BJ (cell line): ENCODE measurements at regions not wholly inside any gene's neighbourhood (a gene's known extent, or its start where the extent isn't known, plus 50 kb on each side); places are given as distances from the start of the nearest gene placed in this dataset.
"Not testable (repeated sequence)": the region's sequence is repeated elsewhere in the genome, so short reads cannot be mapped to it uniquely, and the experiment has no call there.

Source experiments
- CTCF ChIA-PET: fragments of 350-600 bp; formaldehyde crosslinking; extraction: SDS; loops from one replicate; lab custom pipeline; 2021; ENCODE audit warnings: antibody characterized with exemption, inconsistent platforms; lab: Yijun Ruan, JAX
- POLR2A ChIA-PET: fragments of 300-600 bp; sonication (Branson Sonifier 250); formaldehyde crosslinking; extraction: SDS; loops from one replicate; lab custom pipeline; 2021; ENCODE audit warnings: antibody characterized with exemption; lab: Charles Lee
- DNase-seq: peaks from one replicate; pipeline ENCODE4 v3.0.0-alpha.2; 2011; ENCODE audit warnings: low read depth
- H3K27me3 ChIP-seq: 2 replicates; pipeline ENCODE4 v1.6.0; 2011; ENCODE audit warnings: low read length; ENCODE audit not compliant: control insufficient read depth, insufficient read depth
- H3K36me3 ChIP-seq: 2 replicates; pipeline ENCODE4 v1.5.1; 2011; ENCODE audit warnings: low read length; ENCODE audit not compliant: control insufficient read depth, insufficient read depth
- H3K4me3 ChIP-seq: 2 replicates; pipeline ENCODE4 v1.5.1; 2011; ENCODE audit warnings: low read depth, mild to moderate bottlenecking, control low read depth, low read length
- TF ChIP-seq, protein P1 (sequence below): IDR thresholded peaks from 2 replicates; pipeline ENCODE4 v1.5.1; 2011; ENCODE audit warnings: low read depth, mild to moderate bottlenecking, control low read depth, inconsistent platforms, low read length, moderate library complexity; ENCODE audit not compliant: insufficient read depth

DNA sequence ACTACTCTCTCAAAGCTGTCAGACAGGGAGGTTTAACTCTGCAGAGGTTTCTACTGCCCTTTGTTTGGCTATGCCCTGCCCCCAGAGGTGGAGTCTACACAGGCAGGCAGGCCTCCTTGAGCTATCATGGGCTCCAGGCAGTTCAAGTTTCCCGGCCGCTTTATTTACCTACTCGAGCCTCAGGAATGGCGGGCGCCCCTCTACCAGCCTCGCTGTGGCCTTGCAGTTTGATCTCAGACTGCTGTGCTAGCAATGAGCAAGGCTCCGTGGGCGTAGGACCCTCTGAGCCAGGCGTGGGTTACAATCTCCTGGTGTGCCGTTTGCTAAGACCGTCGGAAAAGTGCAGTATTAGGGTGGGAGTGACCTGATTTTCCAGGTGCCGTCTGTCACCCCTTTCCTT lies 124.3 kb downstream of the PTCHD1 start:
- H3K4me3 ChIP-seq, H3K36me3 ChIP-seq, CTCF ChIA-PET, H3K27me3 ChIP-seq, POLR2A ChIA-PET, DNase-seq: not testable (repeated sequence)

DNA sequence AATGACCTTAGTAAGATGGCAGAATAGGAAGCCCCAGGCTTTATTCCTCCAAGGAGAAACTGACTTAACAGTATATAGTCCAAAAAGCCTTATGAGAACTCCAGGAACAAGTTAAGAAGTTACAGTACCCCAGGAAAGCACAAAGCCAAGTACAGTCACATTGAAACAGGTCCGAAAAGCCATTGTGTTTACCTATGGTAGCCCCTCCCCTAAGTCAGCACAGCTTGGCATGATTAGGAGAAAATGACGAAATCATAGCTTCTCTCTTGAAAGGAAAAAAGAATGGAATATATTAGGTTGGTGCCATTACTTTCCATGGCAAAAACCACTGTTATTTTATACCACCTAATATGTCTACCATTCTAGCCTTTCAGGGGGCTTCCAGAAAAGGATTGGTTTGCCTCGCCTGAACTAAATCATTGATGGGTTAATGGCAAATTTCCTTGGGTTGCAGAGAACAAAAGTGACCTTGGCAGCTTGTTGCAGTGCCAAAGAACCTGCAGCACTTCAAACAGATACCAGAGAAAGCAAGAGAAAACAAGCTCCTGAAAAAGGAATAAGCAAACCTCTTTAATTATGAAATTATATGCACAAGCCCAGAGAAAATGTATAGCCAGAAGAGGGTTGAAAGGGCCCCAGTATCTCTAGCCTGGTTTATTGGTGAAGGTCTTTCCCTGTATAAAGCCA lies 130.6 kb downstream of the PTCHD1 start:
- H3K36me3 ChIP-seq = no peaks in the 10 kb centered on the region
- no peaks in the 10 kb centered on the region for H3K27me3 ChIP-seq
- TF ChIP-seq, protein P1, sequence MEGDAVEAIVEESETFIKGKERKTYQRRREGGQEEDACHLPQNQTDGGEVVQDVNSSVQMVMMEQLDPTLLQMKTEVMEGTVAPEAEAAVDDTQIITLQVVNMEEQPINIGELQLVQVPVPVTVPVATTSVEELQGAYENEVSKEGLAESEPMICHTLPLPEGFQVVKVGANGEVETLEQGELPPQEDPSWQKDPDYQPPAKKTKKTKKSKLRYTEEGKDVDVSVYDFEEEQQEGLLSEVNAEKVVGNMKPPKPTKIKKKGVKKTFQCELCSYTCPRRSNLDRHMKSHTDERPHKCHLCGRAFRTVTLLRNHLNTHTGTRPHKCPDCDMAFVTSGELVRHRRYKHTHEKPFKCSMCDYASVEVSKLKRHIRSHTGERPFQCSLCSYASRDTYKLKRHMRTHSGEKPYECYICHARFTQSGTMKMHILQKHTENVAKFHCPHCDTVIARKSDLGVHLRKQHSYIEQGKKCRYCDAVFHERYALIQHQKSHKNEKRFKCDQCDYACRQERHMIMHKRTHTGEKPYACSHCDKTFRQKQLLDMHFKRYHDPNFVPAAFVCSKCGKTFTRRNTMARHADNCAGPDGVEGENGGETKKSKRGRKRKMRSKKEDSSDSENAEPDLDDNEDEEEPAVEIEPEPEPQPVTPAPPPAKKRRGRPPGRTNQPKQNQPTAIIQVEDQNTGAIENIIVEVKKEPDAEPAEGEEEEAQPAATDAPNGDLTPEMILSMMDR = no peak
- CTCF ChIA-PET = no interaction called here
- no peak overlapping the region for H3K4me3 ChIP-seq
- no peak for DNase-seq
- POLR2A ChIA-PET = no interaction called here

DNA sequence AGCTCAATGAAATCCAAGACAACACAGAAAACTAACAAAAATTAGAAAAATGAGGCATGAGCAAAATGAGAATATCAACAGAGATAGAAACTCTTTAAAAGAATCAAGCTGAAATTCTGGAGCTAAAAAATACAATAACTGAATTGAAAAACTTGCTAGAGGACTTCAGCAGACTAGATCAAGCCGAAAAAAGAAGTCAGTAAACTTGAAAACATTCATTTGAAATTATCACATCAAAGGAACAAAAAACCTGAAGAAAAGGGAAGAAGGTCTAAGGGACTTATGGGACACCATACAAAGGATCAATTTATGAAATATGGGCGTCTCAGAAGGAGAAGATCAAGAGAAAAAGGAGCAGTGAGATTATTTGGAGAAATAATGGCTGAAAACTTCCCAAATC lies 131.3 kb downstream of the PTCHD1 start:
- Histone ChIP-seq H3K36me3 (no peaks in the 10 kb centered on the region), H3K27me3 (no peaks in the 10 kb centered on the region), H3K4me3 (no peak overlapping the region)
- TF ChIP-seq, protein P1 = no peak
- CTCF ChIA-PET = no interaction called here
- DNase-seq = no peak
- POLR2A ChIA-PET = no interaction called here

DNA sequence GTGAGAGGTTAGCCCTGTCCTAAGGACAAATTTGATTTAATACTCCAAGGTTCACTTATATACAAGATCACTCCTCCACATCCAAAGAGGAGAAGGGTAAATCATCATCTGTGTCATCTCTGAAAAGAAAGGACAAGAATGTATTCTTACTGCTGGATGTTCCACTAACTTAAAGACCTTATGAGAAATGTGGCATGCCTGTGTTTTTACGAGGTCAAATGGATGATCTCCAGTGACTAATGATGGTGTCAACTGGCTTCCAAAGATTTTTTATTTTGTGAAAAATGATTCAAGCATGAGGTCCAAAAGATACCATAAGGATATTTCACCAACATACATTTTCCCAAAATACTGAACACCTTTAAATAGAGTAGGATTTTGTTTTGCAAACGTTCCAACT lies 143.4 kb downstream of the PTCHD1 start:
- TF ChIP-seq, protein P1 = no peak
- H3K4me3 ChIP-seq = no peak overlapping the region
- ChIA-PET POLR2A (no interaction called here), CTCF (no interaction called here)
- H3K36me3 ChIP-seq = no peaks in the 10 kb centered on the region
- DNase-seq = no peak
- no peaks in the 10 kb centered on the region for H3K27me3 ChIP-seq

DNA sequence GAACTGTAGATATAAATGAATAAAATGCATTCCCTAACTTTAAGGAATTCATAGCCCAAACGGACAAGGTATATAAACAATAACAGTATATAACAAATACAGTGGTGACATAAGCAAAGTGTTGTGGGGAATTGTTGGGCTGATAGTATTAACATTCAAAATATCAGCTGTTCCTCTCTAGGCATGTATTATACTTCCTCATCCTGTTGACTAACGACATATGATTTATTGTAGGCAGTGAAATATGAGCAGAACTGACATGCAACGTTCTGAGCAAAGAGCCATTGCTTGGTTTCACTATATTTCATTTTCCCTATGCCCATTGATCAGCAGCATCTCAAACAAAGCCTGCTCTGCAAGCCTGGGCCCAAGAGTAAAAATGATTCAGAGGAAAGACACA lies 143.9 kb downstream of the PTCHD1 start:
- ChIA-PET CTCF (no interaction called here), POLR2A (no interaction called here)
- Histone ChIP-seq H3K27me3 (no peaks in the 10 kb centered on the region), H3K4me3 (no peak overlapping the region), H3K36me3 (no peaks in the 10 kb centered on the region)
- no peak for DNase-seq
- TF ChIP-seq, protein P1 = no peak

DNA sequence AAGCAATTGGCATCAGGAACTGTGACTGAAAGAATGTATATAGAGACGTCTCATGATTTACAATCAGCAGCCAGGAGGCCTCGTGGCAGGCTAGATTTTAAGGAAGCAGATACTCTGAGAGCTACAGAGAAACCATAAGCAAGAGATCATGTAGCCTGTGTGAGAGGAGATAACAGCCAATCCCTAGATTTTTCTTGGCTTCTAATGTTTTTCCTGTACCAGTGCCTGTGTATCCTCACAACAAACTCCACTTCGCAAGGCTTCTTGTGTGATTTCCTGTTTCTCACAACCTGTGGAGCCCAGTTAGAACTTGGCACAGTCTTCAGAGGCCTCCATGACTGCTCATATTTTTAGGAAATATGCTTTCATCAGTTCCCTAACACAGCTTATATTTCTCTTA lies 147.9 kb downstream of the PTCHD1 start:
- H3K27me3 ChIP-seq = no peaks in the 10 kb centered on the region
- TF ChIP-seq, protein P1 = no peak
- H3K36me3 ChIP-seq = no peaks in the 10 kb centered on the region
- H3K4me3 ChIP-seq = no peak overlapping the region
- DNase-seq = no peak
- CTCF ChIA-PET = no interaction called here
- POLR2A ChIA-PET = no interaction called here
